ENCODE measurements at regions not wholly inside any gene's neighbourhood (a gene's known extent, or its start where the extent isn't known, plus 50 kb on each side); places are given as distances from the start of the nearest gene placed in this dataset.

GRCh38 chr9:87805259-87805658 lies 77.4 kb upstream of the SPATA31E1 start:
- no peak for TF ChIP-seq CTCF (IDR thresholded peaks at IDR 0.05 in 4 of 5, conservative IDR thresholded peaks at IDR 0.05 in 1 of 5)
- TF ChIP-seq POLR2A (IDR thresholded peaks at IDR 0.05) = no peak
